GM23248 (cell line): ENCODE measurements at regions not wholly inside any gene's neighbourhood (a gene's known extent, or its start where the extent isn't known, plus 50 kb on each side); places are given as distances from the start of the nearest gene placed in this dataset.

Experiments used
- EZH2 ChIP-seq: fragments of 200-600 bp; sonication (generic); IDR thresholded peaks from 2 replicates; pipeline ENCODE4 v1.6.1; 2018; ENCODE audit warnings: antibody characterized with exemption, mild to moderate bottlenecking; ENCODE audit not compliant: insufficient read depth, poor library complexity, severe bottlenecking
- EZH2phosphoT487 ChIP-seq: fragments of 200-600 bp; sonication (generic); IDR thresholded peaks from 2 replicates; pipeline ENCODE4 v1.6.1; 2018; ENCODE audit warnings: antibody characterized with exemption, moderate library complexity, mild to moderate bottlenecking, low read depth; ENCODE audit not compliant: insufficient read depth

DNA sequence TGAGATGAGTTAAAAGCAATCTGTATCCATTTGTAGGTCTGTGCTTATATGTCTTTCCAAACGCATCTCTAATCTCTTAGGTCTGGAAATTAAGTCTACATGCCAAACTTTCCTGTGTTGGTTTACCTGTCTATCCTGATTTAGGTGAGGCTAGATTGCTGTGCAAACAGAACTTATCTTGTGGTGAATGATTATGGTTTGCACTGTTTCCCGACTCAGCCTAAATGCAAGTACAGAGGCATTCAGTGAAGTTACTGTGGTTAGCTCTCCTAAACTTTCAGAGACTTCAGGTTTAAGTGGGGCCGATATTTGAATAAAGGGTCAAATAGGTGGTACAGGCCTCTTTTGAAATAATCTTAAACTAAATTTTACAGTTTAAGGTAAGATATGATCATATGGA, 103.5 kb downstream of the ICOS start:
- TF ChIP-seq EZH2: no peak
- TF ChIP-seq EZH2phosphoT487: no peak
